ENCODE measurements at regions not wholly inside any gene's neighbourhood (a gene's known extent, or its start where the extent isn't known, plus 50 kb on each side); places are given as distances from the start of the nearest gene placed in this dataset.

DNA sequence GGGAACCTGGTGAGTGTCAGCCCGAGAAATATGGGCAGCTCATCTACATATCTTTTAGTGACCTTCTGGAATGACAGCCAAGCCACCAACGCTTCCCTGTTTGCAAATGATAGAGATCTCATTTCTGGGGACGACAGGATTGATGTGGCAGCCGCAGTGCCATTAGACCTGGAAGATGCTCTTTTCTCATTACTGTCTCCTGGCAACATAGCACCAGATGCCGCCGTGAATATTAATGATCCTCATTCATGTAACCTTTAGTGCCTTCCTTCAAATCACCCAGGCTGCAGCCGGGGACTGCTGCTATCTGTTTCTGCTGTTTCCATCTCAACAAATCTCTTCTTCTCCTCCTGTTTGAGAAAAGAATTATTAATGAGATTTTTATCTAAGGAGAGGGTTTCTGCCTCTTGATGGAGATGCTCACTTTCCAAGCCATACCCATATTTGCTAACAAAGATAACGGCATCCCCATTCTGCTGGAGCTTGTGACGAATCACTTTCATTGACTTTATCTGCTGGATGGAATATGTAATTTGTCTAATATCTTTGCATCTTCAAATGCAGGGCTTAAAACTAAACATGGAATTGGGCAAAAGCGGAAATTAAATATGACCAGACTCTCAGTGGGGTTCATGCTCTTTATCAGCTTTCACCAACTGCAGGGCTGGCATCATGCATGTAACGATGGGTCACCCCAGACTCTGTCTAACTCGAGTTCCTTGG lies 74.8 kb upstream of the KIF16B start:
- no peaks in the 10 kb centered on the region for H3K9me3 Mint-ChIP-seq (ENCODE audit: unreplicated experiment)
- no peak overlapping the region for H3K27ac Mint-ChIP-seq (ENCODE audit: unreplicated experiment)
- Histone ChIP-seq H3K36me3 (ENCODE audit: control insufficient read depth, insufficient read depth, low read length) (no peaks in the 10 kb centered on the region), H3K4me3 (ENCODE audit: low read depth, low read length) (no peak overlapping the region), H3K4me1 (no peaks in the 10 kb centered on the region), H3K9me3 (no peaks in the 10 kb centered on the region), H3K27me3 (replicated peaks; ENCODE audit: control insufficient read depth, insufficient read depth, low read length) (peaks cover 1% of the 10 kb centered on the region; the same call in 1 of the 2 replicates)
- TF ChIP-seq, protein P1, sequence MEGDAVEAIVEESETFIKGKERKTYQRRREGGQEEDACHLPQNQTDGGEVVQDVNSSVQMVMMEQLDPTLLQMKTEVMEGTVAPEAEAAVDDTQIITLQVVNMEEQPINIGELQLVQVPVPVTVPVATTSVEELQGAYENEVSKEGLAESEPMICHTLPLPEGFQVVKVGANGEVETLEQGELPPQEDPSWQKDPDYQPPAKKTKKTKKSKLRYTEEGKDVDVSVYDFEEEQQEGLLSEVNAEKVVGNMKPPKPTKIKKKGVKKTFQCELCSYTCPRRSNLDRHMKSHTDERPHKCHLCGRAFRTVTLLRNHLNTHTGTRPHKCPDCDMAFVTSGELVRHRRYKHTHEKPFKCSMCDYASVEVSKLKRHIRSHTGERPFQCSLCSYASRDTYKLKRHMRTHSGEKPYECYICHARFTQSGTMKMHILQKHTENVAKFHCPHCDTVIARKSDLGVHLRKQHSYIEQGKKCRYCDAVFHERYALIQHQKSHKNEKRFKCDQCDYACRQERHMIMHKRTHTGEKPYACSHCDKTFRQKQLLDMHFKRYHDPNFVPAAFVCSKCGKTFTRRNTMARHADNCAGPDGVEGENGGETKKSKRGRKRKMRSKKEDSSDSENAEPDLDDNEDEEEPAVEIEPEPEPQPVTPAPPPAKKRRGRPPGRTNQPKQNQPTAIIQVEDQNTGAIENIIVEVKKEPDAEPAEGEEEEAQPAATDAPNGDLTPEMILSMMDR (IDR thresholded peaks at IDR 0.05; ENCODE audit: insufficient read depth in 1 of 2, low read depth in 1 of 2, low read length in 1 of 2, severe bottlenecking in 1 of 2, unreplicated experiment in 1 of 2): no peak
- H3K4me1 Mint-ChIP-seq (ENCODE audit: low read depth, unreplicated experiment): no peaks in the 10 kb centered on the region
- no peak overlapping the region for H3K4me3 Mint-ChIP-seq (ENCODE audit: unreplicated experiment)
- BruUV-seq (replicated peaks): no TSS peak
- intact Hi-C loops (cut with micrococcal nuclease; ENCODE audit: unreplicated experiment): no loop called here
- DNase-seq: no peak
- ChIA-PET CTCF (no interaction called here), POLR2A (no interaction called here)
- no peaks in the 10 kb centered on the region for H3K36me3 Mint-ChIP-seq (ENCODE audit: insufficient read depth, unreplicated experiment)
- H3K27me3 Mint-ChIP-seq (ENCODE audit: insufficient read depth, unreplicated experiment): peaks cover 24% of the 10 kb centered on the region

DNA sequence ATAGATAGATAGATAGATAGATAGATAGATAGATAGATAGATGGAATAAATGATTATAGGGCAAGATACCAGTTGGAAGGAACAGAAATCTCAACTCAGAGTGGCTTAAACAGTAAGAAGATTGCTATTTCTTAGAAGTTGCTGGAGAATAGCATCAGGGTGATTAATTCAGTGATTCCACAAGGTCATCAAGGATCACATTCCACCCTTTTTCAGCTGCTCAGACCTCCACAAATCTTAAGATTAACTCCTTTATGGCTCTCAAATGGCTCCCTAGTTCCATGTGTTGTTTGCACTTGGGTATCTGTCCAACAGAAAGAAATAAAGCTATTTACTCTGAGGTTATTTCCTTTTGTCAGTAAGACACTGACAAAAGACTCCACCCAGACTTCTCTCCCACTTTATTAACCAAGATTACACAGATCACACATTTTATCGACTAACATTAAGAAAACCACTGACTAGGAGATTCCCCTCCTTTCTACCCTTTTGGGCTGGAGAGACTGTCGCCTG lies 68.3 kb upstream of the KIF16B start:
- POLR2A ChIA-PET: no interaction called here
- BruUV-seq (replicated peaks): no TSS peak
- no peaks in the 10 kb centered on the region for H3K9me3 Mint-ChIP-seq (ENCODE audit: unreplicated experiment)
- CTCF ChIA-PET: no interaction called here
- DNase-seq: no peak
- Histone ChIP-seq H3K4me1 (peaks cover 13% of the 10 kb centered on the region), H3K36me3 (ENCODE audit: control insufficient read depth, insufficient read depth, low read length) (no peaks in the 10 kb centered on the region), H3K4me3 (ENCODE audit: low read depth, low read length) (no peak overlapping the region), H3K9me3 (no peaks in the 10 kb centered on the region), H3K27me3 (replicated peaks; ENCODE audit: control insufficient read depth, insufficient read depth, low read length) (no peaks in the 10 kb centered on the region; the same call in 1 of the 2 replicates)
- no peaks in the 10 kb centered on the region for H3K36me3 Mint-ChIP-seq (ENCODE audit: insufficient read depth, unreplicated experiment)
- H3K27me3 Mint-ChIP-seq (ENCODE audit: insufficient read depth, unreplicated experiment): peaks cover 11% of the 10 kb centered on the region
- intact Hi-C loops (cut with micrococcal nuclease; ENCODE audit: unreplicated experiment): no loop called here
- H3K4me3 Mint-ChIP-seq (ENCODE audit: unreplicated experiment): no peak overlapping the region
- peaks cover 14% of the 10 kb centered on the region for H3K4me1 Mint-ChIP-seq (ENCODE audit: low read depth, unreplicated experiment)
- TF ChIP-seq, protein P1 (IDR thresholded peaks at IDR 0.05; ENCODE audit: insufficient read depth in 1 of 2, low read depth in 1 of 2, low read length in 1 of 2, severe bottlenecking in 1 of 2, unreplicated experiment in 1 of 2): no peak
- no peak overlapping the region for H3K27ac Mint-ChIP-seq (ENCODE audit: unreplicated experiment)

DNA sequence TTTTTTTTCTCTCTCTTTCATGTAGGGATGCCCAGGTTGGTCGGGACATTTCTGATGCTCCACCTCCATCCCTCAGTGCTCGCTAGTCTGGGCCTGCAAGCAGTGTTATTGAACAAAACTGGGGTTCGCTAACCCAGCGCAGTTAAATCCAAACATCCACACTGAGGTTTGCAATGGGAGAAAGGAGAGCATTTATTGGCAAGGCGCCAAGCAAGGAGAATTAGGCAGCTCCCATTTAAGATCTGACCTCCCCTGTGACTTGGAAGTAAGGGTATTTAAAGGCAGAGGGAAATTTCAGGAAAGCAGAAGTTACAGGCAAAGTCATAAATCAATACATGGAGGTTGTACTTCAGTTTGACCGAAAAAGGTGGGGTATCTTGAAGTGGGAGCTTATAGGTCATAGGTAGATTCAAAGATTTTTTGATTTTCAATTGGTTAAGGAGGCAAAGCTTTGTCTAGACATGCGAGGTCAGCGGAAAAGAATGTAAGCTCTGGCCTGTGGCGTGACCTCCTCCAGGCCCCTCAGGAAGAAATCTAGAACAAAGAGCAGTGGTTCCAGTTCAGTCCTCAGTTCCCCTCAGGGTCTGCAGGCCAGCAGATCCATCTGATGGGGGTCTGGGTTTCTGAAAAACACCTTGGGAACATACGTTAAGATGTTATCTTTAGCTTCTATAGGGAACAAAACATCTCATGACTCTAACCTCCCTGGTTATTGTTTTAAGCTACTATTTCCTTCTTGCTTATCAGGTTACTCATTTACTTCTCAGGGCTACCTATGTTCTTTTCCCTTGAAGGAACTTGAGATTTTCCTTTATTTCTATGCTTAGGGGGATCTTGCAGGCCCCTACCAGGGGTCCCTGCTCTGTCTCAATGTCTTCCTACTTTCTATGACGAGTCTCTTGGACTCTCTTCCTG lies 66.0 kb upstream of the KIF16B start:
- TF ChIP-seq, protein P1 (IDR thresholded peaks at IDR 0.05; ENCODE audit: insufficient read depth in 1 of 2, low read depth in 1 of 2, low read length in 1 of 2, severe bottlenecking in 1 of 2, unreplicated experiment in 1 of 2): no peak
- H3K27ac Mint-ChIP-seq (ENCODE audit: unreplicated experiment): no peak overlapping the region

More for the DNA sequence above, 66.0 kb upstream of the KIF16B start:
- peaks cover 8% of the 10 kb centered on the region for H3K27me3 Mint-ChIP-seq (ENCODE audit: insufficient read depth, unreplicated experiment)
- no peaks in the 10 kb centered on the region for H3K36me3 ChIP-seq (ENCODE audit: control insufficient read depth, insufficient read depth, low read length)
- H3K4me1 ChIP-seq: peaks cover 13% of the 10 kb centered on the region
- POLR2A ChIA-PET: no interaction called here
- CTCF ChIA-PET: no interaction called here
- peaks cover 14% of the 10 kb centered on the region for H3K4me1 Mint-ChIP-seq (ENCODE audit: low read depth, unreplicated experiment)
- intact Hi-C loops (cut with micrococcal nuclease; ENCODE audit: unreplicated experiment): no loop called here
- no TSS peak for BruUV-seq (replicated peaks)
- no peak for DNase-seq
- no peaks in the 10 kb centered on the region; the same call in 1 of the 2 replicates for H3K27me3 ChIP-seq (replicated peaks; ENCODE audit: control insufficient read depth, insufficient read depth, low read length)
- no peak overlapping the region for H3K4me3 ChIP-seq (ENCODE audit: low read depth, low read length)
- H3K36me3 Mint-ChIP-seq (ENCODE audit: insufficient read depth, unreplicated experiment): no peaks in the 10 kb centered on the region
- H3K4me3 Mint-ChIP-seq (ENCODE audit: unreplicated experiment): no peak overlapping the region
- H3K9me3 Mint-ChIP-seq (ENCODE audit: unreplicated experiment): no peaks in the 10 kb centered on the region
- no peaks in the 10 kb centered on the region for H3K9me3 ChIP-seq

All from Caco-2 (cell line).